Activated CD8-positive, alpha-beta T cell treated with anti-CD3 and anti-CD28 coated beads for 36 hours (primary cell): ENCODE measurements at regions not wholly inside any gene's neighbourhood (a gene's known extent, or its start where the extent isn't known, plus 50 kb on each side); places are given as distances from the start of the nearest gene placed in this dataset.
"Not testable (repeated sequence)": the region's sequence is repeated elsewhere in the genome, so short reads cannot be mapped to it uniquely, and the experiment has no call there.

Source experiments
- ATAC-seq: fragments of 200-7000 bp; cut with Tn5 transposase; one replicate; pipeline ENCODE4 v1.10.0; 2021; ENCODE audit warnings: mild to moderate bottlenecking, moderate library complexity
- CTCF ChIA-PET: fragments of 350-600 bp; sonication (Branson Sonifier 250); formaldehyde crosslinking; loops from one replicate; lab custom pipeline; 2021; ENCODE audit warnings: antibody characterized with exemption; lab: Charles Lee
- POLR2A ChIA-PET: fragments of 350-600 bp; sonication (Branson Sonifier 250); formaldehyde crosslinking; loops from one replicate; lab custom pipeline; 2021; ENCODE audit warnings: antibody characterized with exemption; lab: Charles Lee
- DNase-seq: peaks from one replicate; pipeline ENCODE4 v3.0.0-alpha.2; 2020
- H3K27ac Mint-ChIP-seq: one replicate; pipeline ENCODE4 v1.8.0; 2021; ENCODE audit warnings: mild to moderate bottlenecking, mixed read lengths
- H3K27me3 Mint-ChIP-seq: one replicate; pipeline ENCODE4 v1.8.0; 2021; ENCODE audit warnings: mixed read lengths
- H3K36me3 Mint-ChIP-seq: one replicate; pipeline ENCODE4 v1.8.0; 2021; ENCODE audit warnings: low read depth, mixed read lengths
- H3K4me1 Mint-ChIP-seq: one replicate; pipeline ENCODE4 v1.8.0; 2021; ENCODE audit warnings: low read depth, mixed read lengths
- H3K4me3 Mint-ChIP-seq: one replicate; pipeline ENCODE4 v1.8.0; 2021; ENCODE audit warnings: mild to moderate bottlenecking, moderate library complexity, mixed read lengths
- H3K9me3 Mint-ChIP-seq: one replicate; pipeline ENCODE4 v1.8.0; 2021; ENCODE audit warnings: mixed read lengths
- intact Hi-C: fragments of 100-400 bp; cut with micrococcal nuclease; formaldehyde crosslinking; loops from one replicate; pipeline ENCODE4 v1.10.0; 2022
- TF ChIP-seq, protein P1 (sequence below): fragments of 200-600 bp; IDR thresholded peaks from one replicate; pipeline ENCODE4 v1.8.0; 2022; ENCODE audit warnings: antibody characterized with exemption, mild to moderate bottlenecking

DNA sequence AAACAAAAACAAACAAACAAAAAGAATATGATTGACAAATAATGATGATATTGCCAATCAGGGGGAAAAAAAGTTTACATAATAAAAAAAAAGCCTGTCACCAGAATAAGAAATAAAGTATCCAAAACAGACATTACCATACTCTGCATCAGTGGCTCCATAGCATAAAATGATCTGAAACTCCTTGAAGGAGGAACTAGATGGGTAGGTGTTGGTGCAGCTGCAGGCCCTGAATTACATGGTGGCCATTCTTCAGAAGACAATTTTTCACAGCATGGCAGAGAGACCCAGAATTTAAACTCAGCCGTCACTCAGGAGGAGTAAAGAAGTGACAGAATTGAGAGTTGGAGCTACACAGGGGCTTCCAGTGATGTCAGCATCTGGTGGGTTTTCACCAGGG lies 60.2 kb downstream of the GLUL start:
- DNase-seq (no peak), ATAC-seq (no peak)
- intact Hi-C loops: no loop called here
- H3K27me3 Mint-ChIP-seq: peaks cover 2% of the 10 kb centered on the region
- no peaks in the 10 kb centered on the region for H3K36me3 Mint-ChIP-seq
- no peaks in the 10 kb centered on the region for H3K9me3 Mint-ChIP-seq
- no peak overlapping the region for H3K27ac Mint-ChIP-seq
- TF ChIP-seq, protein P1, sequence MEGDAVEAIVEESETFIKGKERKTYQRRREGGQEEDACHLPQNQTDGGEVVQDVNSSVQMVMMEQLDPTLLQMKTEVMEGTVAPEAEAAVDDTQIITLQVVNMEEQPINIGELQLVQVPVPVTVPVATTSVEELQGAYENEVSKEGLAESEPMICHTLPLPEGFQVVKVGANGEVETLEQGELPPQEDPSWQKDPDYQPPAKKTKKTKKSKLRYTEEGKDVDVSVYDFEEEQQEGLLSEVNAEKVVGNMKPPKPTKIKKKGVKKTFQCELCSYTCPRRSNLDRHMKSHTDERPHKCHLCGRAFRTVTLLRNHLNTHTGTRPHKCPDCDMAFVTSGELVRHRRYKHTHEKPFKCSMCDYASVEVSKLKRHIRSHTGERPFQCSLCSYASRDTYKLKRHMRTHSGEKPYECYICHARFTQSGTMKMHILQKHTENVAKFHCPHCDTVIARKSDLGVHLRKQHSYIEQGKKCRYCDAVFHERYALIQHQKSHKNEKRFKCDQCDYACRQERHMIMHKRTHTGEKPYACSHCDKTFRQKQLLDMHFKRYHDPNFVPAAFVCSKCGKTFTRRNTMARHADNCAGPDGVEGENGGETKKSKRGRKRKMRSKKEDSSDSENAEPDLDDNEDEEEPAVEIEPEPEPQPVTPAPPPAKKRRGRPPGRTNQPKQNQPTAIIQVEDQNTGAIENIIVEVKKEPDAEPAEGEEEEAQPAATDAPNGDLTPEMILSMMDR: no peak
- ChIA-PET CTCF (interaction anchor here (1.1 to 1.2 kb wide), 2 partner anchors 187 to 246 kb away, joined by 3 read pairs; no protein-coding TSS in a partner anchor), POLR2A (no interaction called here)
- H3K4me3 Mint-ChIP-seq: no peak overlapping the region
- no peaks in the 10 kb centered on the region for H3K4me1 Mint-ChIP-seq

DNA sequence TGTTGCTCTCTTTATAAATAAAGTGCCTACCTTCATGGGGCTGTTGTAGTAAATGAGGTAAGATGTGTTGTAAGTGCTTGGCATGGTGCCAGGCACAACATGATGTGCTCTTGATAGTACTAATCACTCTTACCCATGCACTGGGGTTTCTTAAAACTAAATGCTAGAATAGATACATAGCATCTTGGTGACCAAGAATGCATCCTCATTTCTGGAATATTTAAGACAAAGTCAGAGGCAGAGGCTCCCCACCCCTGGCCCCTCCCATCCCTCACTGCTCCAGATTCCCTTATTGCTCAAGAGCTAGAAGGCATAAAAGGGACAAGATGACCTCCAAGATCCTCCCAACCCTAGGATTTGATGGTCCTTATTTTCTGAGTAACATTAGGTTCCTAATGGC lies 61.3 kb downstream of the GLUL start:
- H3K4me1 Mint-ChIP-seq: no peaks in the 10 kb centered on the region
- intact Hi-C loops: no loop called here
- ChIA-PET POLR2A (no interaction called here), CTCF (no interaction called here)
- no peak overlapping the region for H3K27ac Mint-ChIP-seq
- H3K36me3 Mint-ChIP-seq: no peaks in the 10 kb centered on the region
- no peaks in the 10 kb centered on the region for H3K27me3 Mint-ChIP-seq
- TF ChIP-seq, protein P1: no peak
- no peaks in the 10 kb centered on the region for H3K9me3 Mint-ChIP-seq
- no peak overlapping the region for H3K4me3 Mint-ChIP-seq
- DNase-seq (no peak), ATAC-seq (no peak)

DNA sequence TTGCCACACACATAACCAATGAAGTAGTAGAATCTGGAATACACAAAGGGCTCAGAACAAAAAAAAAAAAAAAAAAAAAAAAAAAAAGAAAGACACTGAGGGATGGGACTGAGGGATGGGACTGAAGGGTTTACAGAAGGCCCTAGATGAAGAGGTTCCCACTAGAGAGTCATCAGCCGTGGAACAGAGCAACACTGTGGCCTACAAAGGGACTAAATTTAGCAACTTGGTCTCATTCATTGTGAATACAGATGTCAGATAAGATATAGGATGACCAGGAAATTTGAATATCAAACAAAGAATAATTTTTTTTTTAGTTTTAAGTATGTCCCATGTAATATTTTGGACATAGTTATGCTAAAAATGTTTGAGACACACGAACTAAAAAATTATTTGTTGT lies 62.1 kb downstream of the GLUL start:
- Mint-ChIP-seq H3K4me1 (no peaks in the 10 kb centered on the region), H3K4me3 (no peak overlapping the region), H3K9me3 (no peaks in the 10 kb centered on the region), H3K36me3 (no peaks in the 10 kb centered on the region), H3K27me3 (no peaks in the 10 kb centered on the region), H3K27ac (no peak overlapping the region)
- no peak for DNase-seq
- POLR2A ChIA-PET: no interaction called here
- intact Hi-C loops: no loop called here
- CTCF ChIA-PET: no interaction called here
- TF ChIP-seq, protein P1: no peak
- ATAC-seq: no peak

DNA sequence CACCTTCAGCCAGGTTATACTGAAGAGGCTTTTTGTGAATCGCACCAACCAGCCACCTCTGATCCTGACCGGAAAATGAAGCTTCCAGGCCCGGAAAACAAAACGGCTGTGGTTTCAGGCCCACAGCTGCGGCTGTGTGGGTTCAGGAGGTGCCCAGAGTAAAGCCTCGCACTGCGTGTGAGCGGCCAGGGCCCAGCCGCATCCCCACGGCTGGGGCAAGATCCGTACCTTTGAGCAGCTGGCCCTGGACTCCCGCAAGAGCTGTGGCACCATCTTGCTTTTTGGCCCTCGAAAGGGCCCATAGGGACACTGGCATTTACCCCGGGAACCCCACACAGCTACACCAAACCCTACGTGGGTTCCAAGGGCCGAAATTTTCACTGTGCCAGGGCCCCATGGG lies 63.0 kb downstream of the GLUL start:
- Mint-ChIP-seq H3K4me1 (no peaks in the 10 kb centered on the region), H3K4me3 (no peak overlapping the region), H3K27ac (no peak overlapping the region), H3K27me3 (no peaks in the 10 kb centered on the region), H3K36me3 (no peaks in the 10 kb centered on the region), H3K9me3 (no peaks in the 10 kb centered on the region)
- ChIA-PET POLR2A (no interaction called here), CTCF (no interaction called here)
- no peak for ATAC-seq
- TF ChIP-seq, protein P1: no peak
- intact Hi-C loops: no loop called here
- DNase-seq: no peak

DNA sequence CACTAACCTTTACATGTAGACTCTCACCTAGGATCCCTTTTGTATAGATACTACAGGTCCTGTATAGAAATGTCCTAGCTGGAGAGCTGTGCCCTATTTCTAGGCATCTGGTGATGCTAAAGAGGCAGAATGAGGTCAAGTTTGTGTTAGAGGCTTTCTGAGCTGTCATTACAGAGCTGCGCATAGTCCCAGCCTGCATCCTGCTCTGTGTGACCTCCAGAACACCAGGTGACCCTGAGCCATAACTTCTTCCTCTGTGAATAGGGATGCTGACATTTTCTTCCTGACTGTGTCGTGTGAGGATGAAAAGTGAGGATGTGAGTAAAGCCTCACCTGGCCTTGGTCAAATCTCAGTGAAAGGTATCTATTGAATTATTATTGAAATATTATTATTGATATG lies 66.3 kb downstream of the GLUL start:
- Mint-ChIP-seq H3K4me3 (no peak overlapping the region), H3K36me3 (no peaks in the 10 kb centered on the region), H3K4me1 (no peaks in the 10 kb centered on the region), H3K27ac (no peak overlapping the region), H3K27me3 (no peaks in the 10 kb centered on the region), H3K9me3 (no peaks in the 10 kb centered on the region)
- ATAC-seq (no peak), DNase-seq (no peak)
- TF ChIP-seq, protein P1: no peak
- POLR2A ChIA-PET: no interaction called here
- intact Hi-C loops: no loop called here
- CTCF ChIA-PET: no interaction called here

DNA sequence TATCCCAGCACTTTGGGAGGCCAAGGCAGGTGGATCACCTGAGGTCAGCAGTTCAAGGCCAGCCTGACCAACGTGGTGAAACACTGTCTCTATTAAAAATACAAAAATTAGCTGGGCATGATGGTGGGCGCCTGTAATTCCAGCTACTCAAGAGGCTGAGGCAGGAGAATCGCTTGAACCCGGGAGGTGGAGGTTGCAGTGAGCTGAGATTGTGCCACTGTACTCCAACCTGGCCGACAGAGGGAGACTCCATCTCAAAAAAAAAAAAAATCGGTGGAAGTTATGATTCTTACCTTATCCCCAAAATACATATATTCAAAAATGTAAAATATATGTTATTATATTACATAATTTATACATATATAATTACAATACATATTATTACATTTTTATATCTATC lies 70.1 kb downstream of the GLUL start:
- H3K27me3 Mint-ChIP-seq, DNase-seq, CTCF ChIA-PET, H3K4me3 Mint-ChIP-seq, ATAC-seq, H3K9me3 Mint-ChIP-seq, POLR2A ChIA-PET, H3K36me3 Mint-ChIP-seq, H3K4me1 Mint-ChIP-seq, intact Hi-C loops, H3K27ac Mint-ChIP-seq: not testable (repeated sequence)
